Neuronal stem cell (in vitro differentiated cells): ENCODE measurements at regions not wholly inside any gene's neighbourhood (a gene's known extent, or its start where the extent isn't known, plus 50 kb on each side); places are given as distances from the start of the nearest gene placed in this dataset.
"Not testable (repeated sequence)": the region's sequence is repeated elsewhere in the genome, so short reads cannot be mapped to it uniquely, and the experiment has no call there.

Experiments used
- DNase-seq: peaks from one replicate; pipeline ENCODE4 v3.0.0-alpha.2; 2013; ENCODE audit warnings: low spot score
- H2AFZ ChIP-seq: one replicate; pipeline ENCODE4 v1.6.1; 2013; ENCODE audit warnings: mild to moderate bottlenecking, low read length, inconsistent platforms
- H2AK5ac ChIP-seq: 2 replicates; pipeline ENCODE4 v1.6.1; 2013; ENCODE audit warnings: low read depth, mild to moderate bottlenecking, inconsistent platforms, low read length, moderate library complexity, mixed read lengths
- H2BK120ac ChIP-seq: 2 replicates; pipeline ENCODE4 v1.6.1; 2013; ENCODE audit warnings: low read depth, mild to moderate bottlenecking, inconsistent platforms, low read length, moderate library complexity, mixed read lengths
- H2BK12ac ChIP-seq: one replicate; pipeline ENCODE4 v1.6.1; 2013; ENCODE audit warnings: low read length, inconsistent platforms
- H2BK15ac ChIP-seq: 2 replicates; pipeline ENCODE4 v1.6.1; 2013; ENCODE audit warnings: mild to moderate bottlenecking, low read length, inconsistent platforms, mixed read lengths
- H2BK5ac ChIP-seq: one replicate; pipeline ENCODE4 v1.6.1; 2013; ENCODE audit warnings: inconsistent platforms, mild to moderate bottlenecking, low read length, moderate library complexity
- H3K14ac ChIP-seq: one replicate; pipeline ENCODE4 v1.6.1; 2013; ENCODE audit warnings: low read length, inconsistent platforms
- H3K18ac ChIP-seq: 2 replicates; pipeline ENCODE4 v1.6.1; 2013; ENCODE audit warnings: low read length, inconsistent platforms
- H3K23ac ChIP-seq: 2 replicates; pipeline ENCODE4 v1.6.1; 2013; ENCODE audit warnings: low read depth, mild to moderate bottlenecking, mixed read lengths, low read length, inconsistent platforms; ENCODE audit not compliant: poor library complexity
- H3K27ac ChIP-seq: replicated peaks from 3 replicates; pipeline ENCODE4 v1.5.1; 2013; ENCODE audit warnings: low read length, inconsistent platforms
- H3K27me3 ChIP-seq, 3 experiments: 2 replicates each; pipeline ENCODE4 v1.6.1; 2013; ENCODE audit warnings: low read length in 3 of 3, mild to moderate bottlenecking in 2 of 3, inconsistent platforms in 1 of 3, low read depth in 1 of 3, mixed read lengths in 1 of 3, moderate library complexity in 1 of 3; ENCODE audit not compliant: control insufficient read depth in 3 of 3, insufficient read depth in 3 of 3
- H3K36me3 ChIP-seq, 2 donors: replicated peaks in 1 of 2; 2 replicates each; pipeline ENCODE4 v1.6.1; 2013; ENCODE audit warnings: low read length in 2 of 2; ENCODE audit not compliant: control insufficient read depth in 2 of 2, insufficient read depth in 2 of 2
- H3K4ac ChIP-seq: 2 replicates; pipeline ENCODE4 v1.6.1; 2013; ENCODE audit warnings: inconsistent platforms, mild to moderate bottlenecking, low read length, moderate library complexity
- H3K4me1 ChIP-seq, 2 donors: 1 replicate in 1 of 2; 2 replicates in 1 of 2; pipeline ENCODE4 v1.6.1; 2013; ENCODE audit warnings: low read length in 2 of 2, low read depth in 1 of 2; ENCODE audit not compliant: control insufficient read depth in 2 of 2, insufficient read depth in 1 of 2
- H3K4me2 ChIP-seq: one replicate; pipeline ENCODE4 v1.6.1; 2013; ENCODE audit warnings: mild to moderate bottlenecking, low read length, inconsistent platforms; ENCODE audit not compliant: insufficient read depth, poor library complexity, severe bottlenecking
- H3K4me3 ChIP-seq, 2 donors: 2 replicates each; pipeline ENCODE4 v1.5.1; 2013; ENCODE audit warnings: low read length in 2 of 2, mild to moderate bottlenecking in 2 of 2, inconsistent platforms in 1 of 2, moderate library complexity in 1 of 2
- H3K79me1 ChIP-seq: one replicate; pipeline ENCODE4 v1.6.1; 2013; ENCODE audit warnings: low read depth, mild to moderate bottlenecking, inconsistent platforms, low read length, moderate library complexity
- H3K9ac ChIP-seq: one replicate; pipeline ENCODE4 v1.6.1; 2013; ENCODE audit warnings: mild to moderate bottlenecking, low read depth, low read length, inconsistent platforms; ENCODE audit not compliant: poor library complexity
- H3K9me3 ChIP-seq, 2 donors: replicated peaks in 1 of 2; 2 replicates each; pipeline versions ENCODE3 to v1.6.1; 2013; ENCODE audit warnings: low read length in 2 of 2, mild to moderate bottlenecking in 2 of 2, inconsistent platforms in 1 of 2, low read depth in 1 of 2, mixed read lengths in 1 of 2, moderate library complexity in 1 of 2; ENCODE audit not compliant: control insufficient read depth in 2 of 2, insufficient read depth in 1 of 2
- H4K8ac ChIP-seq: one replicate; pipeline ENCODE4 v1.6.1; 2013; ENCODE audit warnings: low read depth, mild to moderate bottlenecking, inconsistent platforms, low read length, moderate library complexity
- H4K91ac ChIP-seq: one replicate; pipeline ENCODE4 v1.6.1; 2013; ENCODE audit warnings: low read length, low read depth, mild to moderate bottlenecking, inconsistent platforms; ENCODE audit not compliant: poor library complexity
- WGBS, 2 donors: extraction: QIAGEN DNeasy Blood & Tissue Kit; methylation state at CpG; one replicate each; pipeline ENCODE4 v1.1.7; 2013; ENCODE audit warnings: missing lambda C conversion rate in 2 of 2, mixed read lengths in 1 of 2; ENCODE audit not compliant: insufficient read length in 2 of 2, insufficient replicate concordance in 1 of 2; ENCODE audit errors: extremely low coverage in 2 of 2; 5-methylcytosine and 5-hydroxymethylcytosine counted together

GRCh38 chr5:68691874-68692273 is 401.9 kb upstream of the SLC30A5 start:
- H2BK120ac ChIP-seq, H3K4me1 ChIP-seq, H4K8ac ChIP-seq, H2BK12ac ChIP-seq, H3K9me3 ChIP-seq, H3K79me1 ChIP-seq, H3K36me3 ChIP-seq, H2AFZ ChIP-seq, DNase-seq, H4K91ac ChIP-seq, H2BK15ac ChIP-seq, H3K9ac ChIP-seq, H2BK5ac ChIP-seq, H3K18ac ChIP-seq, H3K14ac ChIP-seq, H3K27ac ChIP-seq, H2AK5ac ChIP-seq, H3K4me2 ChIP-seq, H3K4me3 ChIP-seq, H3K27me3 ChIP-seq, H3K23ac ChIP-seq, H3K4ac ChIP-seq: not testable (repeated sequence)
- no CpG with 5 or more reads among the region's 9 CpGs for WGBS, 2 donors

GRCh38 chr5:68698025-68698940 is 395.5 kb upstream of the SLC30A5 start:
- H2BK5ac ChIP-seq: no peak overlapping the region
- no peak overlapping the region for H3K14ac ChIP-seq
- H3K4me2 ChIP-seq: no peak overlapping the region
- H3K9ac ChIP-seq: no peak overlapping the region
- no peaks in the 10 kb centered on the region for H3K4me1 ChIP-seq
- H2AFZ ChIP-seq: no peak overlapping the region
- no peak overlapping the region for H4K8ac ChIP-seq
- no peak overlapping the region for H3K27ac ChIP-seq
- H3K4me3 ChIP-seq: no peak overlapping the region
- H2BK12ac ChIP-seq: no peak overlapping the region
- H3K9me3 ChIP-seq: no peaks in the 10 kb centered on the region
- H3K27me3 ChIP-seq: no peaks in the 10 kb centered on the region
- H2AK5ac ChIP-seq: no peak overlapping the region
- no CpG with 5 or more reads among the region's 4 CpGs for WGBS, 2 donors
- H3K4ac ChIP-seq: no peak overlapping the region
- no peak overlapping the region for H2BK15ac ChIP-seq
- no peak for DNase-seq
- no peaks in the 10 kb centered on the region for H3K36me3 ChIP-seq
- H3K79me1 ChIP-seq: no peaks in the 10 kb centered on the region
- H3K23ac ChIP-seq: no peak overlapping the region
- no peak overlapping the region for H2BK120ac ChIP-seq
- H4K91ac ChIP-seq: no peak overlapping the region
- no peak overlapping the region for H3K18ac ChIP-seq

DNA sequence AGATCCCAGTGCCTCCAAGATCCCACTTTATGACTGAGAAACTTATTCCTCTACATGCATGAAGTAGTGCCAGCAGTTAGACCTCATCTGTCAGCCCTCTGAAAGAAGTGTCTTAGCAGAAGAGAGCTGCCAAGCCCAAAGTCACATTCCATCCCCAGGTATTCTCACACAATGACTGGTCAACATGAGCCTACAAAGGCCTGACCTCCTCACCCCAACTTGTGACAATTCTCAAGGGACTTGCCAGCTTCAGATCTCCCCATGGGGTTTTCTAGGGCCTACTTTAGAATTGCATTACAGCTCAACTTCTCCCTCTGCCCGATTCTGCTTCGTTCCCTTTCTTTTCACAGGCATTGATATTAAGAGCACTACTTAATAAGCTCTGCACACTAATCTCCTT is 393.8 kb upstream of the SLC30A5 start:
- Histone ChIP-seq H3K23ac (no peak overlapping the region), H2BK12ac (no peak overlapping the region), H3K14ac (no peak overlapping the region), H2AFZ (no peak overlapping the region), H3K18ac (no peak overlapping the region), H3K9ac (no peak overlapping the region), H3K9me3 (no peaks in the 10 kb centered on the region), H3K27me3 (no peaks in the 10 kb centered on the region), H3K4ac (no peak overlapping the region), H3K4me1 (no peaks in the 10 kb centered on the region), H2AK5ac (no peak overlapping the region), H4K8ac (no peak overlapping the region), H3K27ac (no peak overlapping the region), H4K91ac (no peak overlapping the region), H2BK120ac (no peak overlapping the region), H2BK15ac (no peak overlapping the region), H3K79me1 (no peaks in the 10 kb centered on the region), H2BK5ac (no peak overlapping the region), H3K36me3 (no peaks in the 10 kb centered on the region), H3K4me2 (no peak overlapping the region), H3K4me3 (no peak overlapping the region)
- no peak for DNase-seq
- no CpG with 5 or more reads among the region's 2 CpGs for WGBS, 2 donors

DNA sequence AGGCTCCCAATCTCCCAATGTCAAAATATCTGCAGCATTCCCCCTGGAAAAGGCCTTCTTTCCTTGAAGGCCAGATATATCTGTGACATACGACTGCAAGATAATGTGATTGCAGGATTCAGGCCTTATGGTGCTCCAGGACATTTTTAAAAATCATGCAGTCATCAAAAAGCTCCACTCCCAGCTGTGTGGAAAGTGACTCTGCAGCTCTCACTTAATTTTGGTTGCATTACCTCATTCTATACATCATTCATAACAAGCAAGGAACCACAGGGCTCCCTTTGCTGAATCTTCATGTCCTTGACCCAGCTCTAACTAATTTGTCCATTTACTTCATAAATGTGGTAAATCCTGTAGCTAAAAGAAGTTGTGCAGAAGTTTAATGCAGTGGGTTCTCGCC is 386.2 kb upstream of the SLC30A5 start:
- Histone ChIP-seq H3K18ac (no peak overlapping the region), H3K79me1 (no peaks in the 10 kb centered on the region), H3K36me3 (no peaks in the 10 kb centered on the region), H2BK12ac (no peak overlapping the region), H3K9me3 (no peaks in the 10 kb centered on the region), H3K9ac (no peak overlapping the region), H3K4me3 (no peak overlapping the region), H3K27ac (no peak overlapping the region), H2BK5ac (no peak overlapping the region), H3K23ac (no peak overlapping the region), H2BK120ac (no peak overlapping the region), H3K4me2 (no peak overlapping the region), H3K27me3 (no peaks in the 10 kb centered on the region), H2AK5ac (no peak overlapping the region), H3K14ac (no peak overlapping the region), H3K4ac (no peak overlapping the region), H2AFZ (no peak overlapping the region), H4K91ac (no peak overlapping the region), H4K8ac (no peak overlapping the region), H3K4me1 (peaks cover 0 to 6% of the 10 kb centered on the region in 2 donors), H2BK15ac (no peak overlapping the region)
- no peak for DNase-seq
- WGBS, 2 donors: no CpG with 5 or more reads among the region's 2 CpGs
